Activated CD8-positive, alpha-beta memory T cell treated with anti-CD3 and anti-CD28 coated beads for 24 hours (primary cell): ENCODE measurements at regions not wholly inside any gene's neighbourhood (a gene's known extent, or its start where the extent isn't known, plus 50 kb on each side); places are given as distances from the start of the nearest gene placed in this dataset.
"Not testable (repeated sequence)": the region's sequence is repeated elsewhere in the genome, so short reads cannot be mapped to it uniquely, and the experiment has no call there.

ENCODE experiments used
- DNase-seq: peaks from one replicate; pipeline ENCODE4 v3.0.0-alpha.2; 2020

- peak; percentile 70 for DNase-seq
Measured at GRCh38 chr1:148049115-148049496, 103.0 kb downstream of the NBPF11 start.

- DNase-seq: peak; percentile 73
Measured at GRCh38 chr1:148048423-148049114, 103.5 kb downstream of the NBPF11 start.

- DNase-seq: not testable (repeated sequence)
Measured at GRCh38 chr1:148045872-148046271, 106.2 kb downstream of the NBPF11 start.

GRCh38 chr1:148044495-148044894 lies 107.6 kb downstream of the NBPF11 start:
- not testable (repeated sequence) for DNase-seq
